KOPT-K1 (cell line): ENCODE measurements at regions not wholly inside any gene's neighbourhood (a gene's known extent, or its start where the extent isn't known, plus 50 kb on each side); places are given as distances from the start of the nearest gene placed in this dataset.
"Not testable (repeated sequence)": the region's sequence is repeated elsewhere in the genome, so short reads cannot be mapped to it uniquely, and the experiment has no call there.

Experiments used
- H3K27ac ChIP-seq: fragments of 200-600 bp; sonication (generic); 2 replicates; pipeline ENCODE4 v1.5.1; 2016; ENCODE audit warnings: antibody characterized with exemption, mild to moderate bottlenecking, low read depth, low read length; ENCODE audit not compliant: poor library complexity, severe bottlenecking
- H3K36me3 ChIP-seq: fragments of 200-600 bp; sonication (generic); 2 replicates; pipeline ENCODE4 v1.5.1; 2017; ENCODE audit warnings: antibody characterized with exemption, mild to moderate bottlenecking, low read length, moderate library complexity; ENCODE audit not compliant: insufficient read depth
- H3K9me3 ChIP-seq: fragments of 200-600 bp; sonication (generic); 2 replicates; pipeline ENCODE4 v1.5.1; 2017; ENCODE audit warnings: antibody characterized with exemption, low read length, mild to moderate bottlenecking; ENCODE audit not compliant: insufficient read depth, poor library complexity, severe bottlenecking

DNA sequence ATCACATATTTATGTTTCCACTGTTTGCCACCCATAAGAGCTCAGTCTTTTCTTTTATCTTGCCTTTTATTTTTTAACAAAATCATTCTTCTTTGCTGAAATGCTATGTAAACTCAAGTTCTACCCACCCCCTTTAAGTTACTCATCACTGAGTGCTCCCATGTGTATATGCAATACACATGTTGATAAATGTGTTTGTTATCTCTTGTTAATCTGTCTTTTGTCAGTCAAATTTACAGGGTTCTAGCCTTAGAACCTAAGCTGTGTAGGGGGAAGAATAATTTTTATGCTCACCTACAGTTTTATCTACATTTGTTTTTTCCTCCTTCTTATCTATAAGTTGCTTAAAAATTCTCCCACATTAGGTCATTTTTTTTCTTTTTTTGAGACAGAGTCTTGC lies 1195.9 kb downstream of the ROBO2 start:
- no peak overlapping the region for H3K27ac ChIP-seq
- H3K36me3 ChIP-seq: no peaks in the 10 kb centered on the region
- no peaks in the 10 kb centered on the region for H3K9me3 ChIP-seq

DNA sequence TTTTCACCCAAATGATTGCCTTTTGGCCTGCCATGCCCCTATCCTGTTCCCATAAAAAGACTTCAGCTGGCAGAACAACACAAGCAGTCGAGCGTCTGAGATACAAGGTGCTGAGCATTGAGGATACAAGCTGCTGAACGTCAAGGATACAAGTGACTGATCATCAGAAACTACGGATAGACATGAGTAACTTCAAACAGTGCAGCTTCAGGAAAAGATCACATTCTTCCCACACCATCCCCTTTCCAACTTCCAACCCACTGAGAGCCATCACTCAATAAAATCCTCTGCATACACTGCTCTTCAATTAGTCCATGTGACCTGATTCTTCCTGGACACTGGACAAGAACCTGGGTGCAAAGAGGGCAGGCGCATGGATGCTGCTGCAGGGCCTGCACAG lies 1198.9 kb downstream of the ROBO2 start:
- Histone ChIP-seq H3K36me3 (no peaks in the 10 kb centered on the region), H3K9me3 (no peaks in the 10 kb centered on the region), H3K27ac (no peak overlapping the region)

DNA sequence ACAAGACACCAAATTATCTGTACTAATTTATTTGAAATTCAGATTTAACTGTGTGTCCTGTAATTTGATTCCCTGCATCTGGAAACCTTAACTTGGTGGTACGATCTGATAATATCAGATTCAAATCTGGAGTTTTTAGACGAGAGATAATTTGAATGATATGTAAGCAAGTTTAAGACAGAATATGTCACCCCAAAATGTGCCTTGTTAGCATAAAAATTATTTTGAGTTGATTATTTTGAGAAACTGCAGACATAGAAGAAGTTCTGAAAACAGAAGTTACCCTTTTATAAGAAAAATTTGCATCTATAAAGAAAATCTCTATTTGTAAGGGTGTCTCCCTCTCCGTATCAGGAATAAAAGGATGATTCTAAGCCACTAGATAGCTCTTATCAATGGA lies 1202.8 kb downstream of the ROBO2 start:
- H3K27ac ChIP-seq: no peak overlapping the region
- H3K9me3 ChIP-seq: peaks cover 6% of the 10 kb centered on the region
- no peaks in the 10 kb centered on the region for H3K36me3 ChIP-seq

DNA sequence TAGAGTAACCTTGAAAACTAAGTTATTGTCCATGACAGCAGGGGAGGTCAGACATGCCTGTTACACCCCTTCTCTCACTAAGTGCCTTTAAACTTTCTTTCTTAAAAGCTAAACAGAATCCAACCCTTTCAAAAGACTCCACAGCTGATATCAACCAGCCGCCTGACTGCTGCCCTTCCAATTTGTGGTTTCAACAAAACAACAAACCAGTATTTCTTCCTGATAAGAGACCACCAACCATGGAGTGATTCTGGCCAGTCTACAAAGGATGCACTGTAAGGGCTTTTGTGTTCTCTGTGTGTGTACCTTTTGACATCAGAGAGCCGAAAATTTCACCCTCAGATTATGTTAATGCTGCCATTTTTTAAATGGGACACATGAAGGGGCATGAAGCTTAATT lies 1204.2 kb downstream of the ROBO2 start:
- Histone ChIP-seq H3K27ac (no peak overlapping the region), H3K36me3 (no peaks in the 10 kb centered on the region), H3K9me3 (peaks cover 6% of the 10 kb centered on the region)

DNA sequence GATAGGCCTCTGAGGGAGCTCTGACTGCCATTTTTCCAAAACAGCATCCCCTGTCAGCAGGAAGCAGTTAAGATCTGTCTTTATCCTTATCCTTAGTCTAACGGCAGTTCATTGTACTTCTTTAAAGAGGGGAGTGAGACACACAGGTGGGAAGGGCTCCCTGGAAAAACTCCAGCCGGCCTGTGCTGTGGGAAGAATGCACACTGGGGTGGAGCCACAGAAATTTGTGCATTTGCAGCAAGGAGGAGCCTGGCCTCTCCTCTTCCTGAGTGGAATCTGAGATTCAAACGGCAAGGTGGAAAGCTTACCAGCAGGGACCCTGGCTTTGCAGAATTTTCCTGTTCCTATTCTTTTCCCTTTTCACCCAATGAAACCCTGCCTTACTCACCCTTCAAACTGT lies 1209.4 kb downstream of the ROBO2 start:
- Histone ChIP-seq H3K27ac (no peak overlapping the region), H3K9me3 (peaks cover 6% of the 10 kb centered on the region), H3K36me3 (no peaks in the 10 kb centered on the region)

DNA sequence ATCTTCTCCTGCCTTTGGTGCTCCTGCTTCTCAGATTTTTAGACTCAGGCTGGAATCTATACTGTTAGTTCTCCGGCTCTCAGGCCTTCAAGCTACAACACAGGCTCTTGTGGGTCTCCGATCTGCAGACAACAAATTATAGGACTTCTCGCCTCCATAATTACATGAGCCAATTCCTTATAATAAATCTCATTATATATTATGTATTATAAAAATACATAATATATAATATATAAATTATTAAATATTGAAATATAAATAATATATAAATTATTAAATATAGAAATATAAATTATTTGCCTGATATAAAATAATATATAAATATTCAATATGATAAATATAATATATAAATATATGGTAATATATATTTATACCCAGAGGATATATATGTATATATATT lies 1214.0 kb downstream of the ROBO2 start:
- H3K9me3 ChIP-seq: no peaks in the 10 kb centered on the region
- H3K36me3 ChIP-seq: no peaks in the 10 kb centered on the region
- no peak overlapping the region for H3K27ac ChIP-seq

DNA sequence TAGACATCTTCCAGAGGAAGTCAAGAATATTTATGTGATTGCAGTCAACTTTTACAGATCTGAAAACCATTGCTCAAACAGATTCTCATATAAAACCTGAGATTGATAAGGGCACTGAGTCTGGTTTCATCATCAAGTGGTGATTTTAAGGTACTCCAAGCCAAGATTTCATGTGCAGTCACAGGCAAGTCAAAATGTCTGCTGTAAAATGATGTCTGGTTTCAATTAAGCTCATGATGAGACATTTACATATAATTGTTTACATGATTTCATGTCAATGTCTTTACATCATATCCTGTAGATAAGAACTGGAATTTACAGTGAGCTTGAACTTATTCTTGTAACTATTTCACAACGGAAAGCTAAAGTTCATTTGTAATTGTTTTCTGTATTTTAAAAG lies 1215.5 kb downstream of the ROBO2 start:
- no peaks in the 10 kb centered on the region for H3K36me3 ChIP-seq
- H3K9me3 ChIP-seq: no peaks in the 10 kb centered on the region
- no peak overlapping the region for H3K27ac ChIP-seq

DNA sequence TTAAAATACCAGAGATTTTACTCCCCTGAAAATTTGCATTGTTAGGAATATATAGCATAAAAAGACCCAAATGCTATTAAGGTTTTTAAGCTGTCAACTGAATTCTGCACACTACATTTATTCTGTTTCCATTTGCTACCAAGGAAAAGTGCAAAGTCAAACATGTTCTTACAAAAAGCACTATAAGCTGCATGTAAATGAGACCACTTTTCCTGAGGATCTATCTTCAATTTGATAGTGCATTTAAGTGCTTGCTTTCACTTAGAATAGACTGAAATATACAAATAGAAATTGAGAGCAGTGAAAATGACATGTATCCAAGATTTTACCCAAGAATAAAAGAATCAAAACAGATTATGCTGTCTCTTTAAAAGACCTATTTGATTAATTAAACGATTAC lies 1216.2 kb downstream of the ROBO2 start:
- no peaks in the 10 kb centered on the region for H3K36me3 ChIP-seq
- no peaks in the 10 kb centered on the region for H3K9me3 ChIP-seq
- no peak overlapping the region for H3K27ac ChIP-seq

DNA sequence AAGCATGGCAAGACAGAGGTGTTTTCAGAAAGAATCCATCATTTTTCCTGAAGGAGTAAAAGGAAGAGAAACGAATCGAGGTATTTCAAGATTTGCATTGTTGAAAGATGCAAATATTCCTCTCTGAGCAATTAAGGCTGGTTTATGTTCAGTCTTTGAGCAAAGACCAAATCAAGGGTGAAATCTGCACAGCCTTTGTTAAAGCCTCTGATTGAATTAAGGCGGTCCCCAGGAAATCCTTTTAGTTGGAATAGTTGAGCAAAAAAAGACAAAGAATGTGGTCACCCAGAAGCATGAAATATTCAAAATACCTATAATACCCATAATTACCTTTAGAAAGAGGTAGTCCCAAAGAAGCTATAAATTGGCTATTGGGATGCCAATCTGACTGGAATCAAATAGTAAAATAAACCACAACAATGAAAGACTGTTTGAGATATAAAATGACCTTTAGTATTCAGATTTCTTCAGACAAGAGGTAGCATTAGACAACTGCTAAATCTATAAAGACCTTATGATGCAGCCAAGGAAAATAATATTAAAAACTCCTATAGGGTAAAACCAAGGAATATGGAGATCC lies 1218.1 kb downstream of the ROBO2 start:
- no peaks in the 10 kb centered on the region for H3K9me3 ChIP-seq
- no peak overlapping the region for H3K27ac ChIP-seq
- no peaks in the 10 kb centered on the region for H3K36me3 ChIP-seq

DNA sequence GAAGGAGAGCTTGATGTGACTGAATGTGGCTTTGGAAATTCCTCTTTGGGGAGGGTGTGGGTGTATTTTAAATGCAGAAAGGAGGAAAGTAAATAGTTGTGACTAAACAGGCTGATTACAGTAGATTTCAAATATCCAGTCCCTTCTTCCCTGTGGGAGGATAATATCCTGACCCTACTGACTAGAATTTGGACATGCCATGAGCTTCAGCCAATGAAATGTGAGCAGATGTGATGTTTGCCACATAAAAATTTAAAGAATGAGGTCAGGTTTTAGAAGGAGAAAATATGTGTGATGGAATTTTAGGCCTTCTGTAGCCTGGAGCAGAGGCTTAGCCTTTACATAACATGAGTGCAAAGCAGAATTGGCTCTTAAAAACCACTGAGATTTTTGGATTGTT lies 1218.9 kb downstream of the ROBO2 start:
- Histone ChIP-seq H3K9me3 (no peaks in the 10 kb centered on the region), H3K36me3 (no peaks in the 10 kb centered on the region), H3K27ac (no peak overlapping the region)

DNA sequence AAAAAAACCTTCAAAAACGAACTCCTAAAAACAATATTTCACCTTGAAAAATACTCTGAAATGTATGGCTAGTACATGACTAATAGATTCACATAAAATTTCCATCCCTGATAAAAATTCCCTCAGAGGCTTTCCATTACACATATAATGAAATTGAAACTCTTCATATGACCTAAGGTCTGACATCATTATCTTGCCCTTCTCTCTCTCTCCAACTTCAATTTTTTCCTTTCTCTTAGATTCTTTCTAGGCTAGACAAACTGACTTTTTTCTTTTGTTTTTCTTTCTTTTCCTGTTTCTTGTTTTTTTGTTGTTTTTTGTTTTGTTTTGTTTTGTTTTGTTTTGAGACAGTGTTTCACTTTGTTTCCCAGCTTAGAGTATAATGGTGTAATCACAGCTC lies 1220.5 kb downstream of the ROBO2 start:
- H3K36me3 ChIP-seq: no peaks in the 10 kb centered on the region
- no peaks in the 10 kb centered on the region for H3K9me3 ChIP-seq
- no peak overlapping the region for H3K27ac ChIP-seq

DNA sequence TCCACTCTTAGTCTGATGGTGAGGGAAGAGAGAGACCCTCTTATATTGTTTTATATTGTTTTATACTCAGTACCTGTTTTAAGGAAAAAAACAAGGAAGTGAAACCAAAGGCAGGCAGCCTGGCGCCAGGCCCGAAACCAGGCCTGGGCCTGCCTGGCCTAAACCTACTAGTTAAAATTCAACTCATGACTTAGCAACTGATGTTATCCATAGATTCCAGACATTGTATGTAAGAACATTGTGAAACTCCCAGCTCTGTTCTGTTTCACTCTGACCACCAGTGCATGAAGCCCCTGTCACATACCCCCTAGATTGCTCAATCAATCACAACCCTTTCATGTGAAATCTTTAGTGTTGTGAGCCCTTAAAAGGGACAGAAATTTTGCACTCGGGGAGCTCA lies 1226.7 kb downstream of the ROBO2 start:
- not testable (repeated sequence) for H3K36me3 ChIP-seq, H3K9me3 ChIP-seq, H3K27ac ChIP-seq

DNA sequence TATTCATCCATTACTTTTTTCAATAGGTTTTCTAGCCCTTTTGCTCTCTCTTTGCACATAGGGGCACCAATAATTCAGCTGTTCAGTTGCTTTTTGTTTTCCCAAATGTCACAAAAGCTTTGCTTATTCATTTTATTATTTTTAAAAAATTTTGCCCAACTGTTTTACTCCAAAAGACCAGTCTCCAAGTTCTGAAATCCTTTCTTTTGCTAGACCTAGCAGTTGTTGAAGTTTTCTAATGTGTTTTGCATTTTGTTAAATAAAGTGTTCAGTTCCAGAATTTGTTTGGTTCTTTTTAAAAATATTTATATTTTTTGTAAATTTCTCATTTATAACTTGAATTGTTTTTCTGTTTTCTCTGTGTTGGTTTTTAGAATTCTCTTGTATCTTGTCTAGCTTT lies 1227.3 kb downstream of the ROBO2 start:
- no peak overlapping the region for H3K27ac ChIP-seq
- no peaks in the 10 kb centered on the region for H3K36me3 ChIP-seq
- peaks cover 7% of the 10 kb centered on the region for H3K9me3 ChIP-seq

DNA sequence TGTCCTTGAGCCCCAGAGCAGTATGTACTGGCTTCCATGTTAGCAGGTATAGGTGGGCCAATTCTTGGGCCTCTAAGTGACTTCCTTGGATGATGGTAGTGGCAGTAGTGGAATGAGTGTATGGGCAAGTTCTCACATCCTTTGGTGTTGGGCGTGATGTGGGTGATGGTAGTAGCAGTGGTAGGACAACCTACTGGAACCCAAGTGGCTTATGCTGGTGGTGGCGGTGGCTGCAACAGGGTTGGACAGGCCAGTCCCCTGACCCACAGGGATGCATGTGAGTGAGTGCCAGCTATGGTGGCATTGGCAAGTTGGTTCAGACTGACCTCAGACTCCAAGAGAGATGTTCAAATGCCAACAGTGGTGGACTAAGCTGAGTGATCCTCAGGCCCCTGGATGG lies 1228.2 kb downstream of the ROBO2 start:
- H3K36me3 ChIP-seq: no peaks in the 10 kb centered on the region
- H3K9me3 ChIP-seq: peaks cover 7% of the 10 kb centered on the region
- H3K27ac ChIP-seq: no peak overlapping the region

DNA sequence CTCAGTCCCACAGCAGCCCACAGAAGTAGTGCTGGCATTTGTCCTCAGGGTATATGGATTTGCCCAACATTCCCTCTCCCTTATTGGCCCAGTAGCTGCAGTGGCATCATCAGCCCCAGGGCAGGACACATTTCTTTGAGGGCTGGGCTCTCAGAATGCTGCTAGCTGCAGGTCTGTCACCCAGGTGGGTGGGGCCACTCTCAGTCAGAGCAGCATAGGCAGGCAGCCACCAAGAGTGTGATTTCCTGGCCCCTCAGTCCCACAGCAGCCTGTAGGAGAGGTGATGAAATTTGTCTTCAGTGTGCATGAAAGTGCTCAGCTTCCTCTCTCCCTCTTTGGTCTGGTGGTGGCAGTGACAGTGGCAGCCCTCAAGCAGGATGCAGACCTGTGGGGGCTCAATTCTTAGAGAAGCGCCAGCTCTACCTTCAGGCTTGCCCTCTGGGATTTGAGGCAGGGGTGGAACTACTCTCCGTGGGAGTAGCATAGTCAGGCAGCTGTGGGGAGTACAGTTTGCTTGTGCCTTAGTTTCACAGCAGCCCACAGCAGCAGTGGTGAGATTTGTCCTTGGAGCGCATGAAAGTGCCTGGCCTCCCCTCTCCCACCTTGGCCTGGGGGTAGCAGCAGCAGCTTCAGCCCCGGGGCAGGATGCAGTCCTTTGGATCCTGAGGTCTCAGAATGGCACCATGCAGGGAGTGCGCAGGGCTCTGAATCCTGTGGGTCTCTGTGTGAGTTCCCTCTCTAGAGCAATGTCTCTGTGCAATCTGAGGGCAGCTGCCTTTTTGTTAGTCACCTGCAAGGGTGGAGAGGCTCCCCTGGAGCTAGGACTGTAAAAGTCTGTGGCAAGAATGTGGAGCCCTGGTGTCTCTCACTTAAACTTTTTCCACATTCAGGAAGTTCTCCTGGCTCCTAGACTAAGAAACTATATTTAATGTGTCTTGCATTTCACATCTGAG lies 1229.1 kb downstream of the ROBO2 start:
- no peak overlapping the region for H3K27ac ChIP-seq
- H3K36me3 ChIP-seq: no peaks in the 10 kb centered on the region
- peaks cover 7% of the 10 kb centered on the region for H3K9me3 ChIP-seq

DNA sequence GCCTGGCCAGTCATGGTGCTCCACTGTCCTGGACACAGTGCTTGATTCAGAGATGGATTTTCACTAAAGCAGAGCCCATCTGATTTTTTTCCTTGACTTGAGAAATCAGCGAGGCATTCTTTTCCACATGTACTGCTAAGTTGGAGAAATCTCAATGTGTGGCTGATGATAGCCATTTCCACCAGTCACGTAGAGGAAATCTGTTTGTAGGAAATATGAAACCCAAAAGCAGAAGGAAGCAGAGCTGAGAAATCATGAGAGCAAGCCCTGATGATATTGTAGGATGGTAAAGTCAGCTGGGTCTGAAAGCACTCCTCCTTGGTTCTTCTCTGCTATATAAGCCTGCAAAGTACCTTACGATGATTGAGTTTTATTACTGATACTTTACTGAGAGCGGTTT lies 1233.4 kb downstream of the ROBO2 start:
- no peaks in the 10 kb centered on the region for H3K9me3 ChIP-seq
- H3K27ac ChIP-seq: no peak overlapping the region
- no peaks in the 10 kb centered on the region for H3K36me3 ChIP-seq
